Naive thymus-derived CD4-positive, alpha-beta T cell (primary cell): ENCODE measurements at regions not wholly inside any gene's neighbourhood (a gene's known extent, or its start where the extent isn't known, plus 50 kb on each side); places are given as distances from the start of the nearest gene placed in this dataset.
"Not testable (repeated sequence)": the region's sequence is repeated elsewhere in the genome, so short reads cannot be mapped to it uniquely, and the experiment has no call there.

Source experiments
- ATAC-seq: fragments of 150-1000 bp; cut with Tn5 transposase; 2 replicates; pipeline ENCODE4 v1.10.0; 2021; ENCODE audit warnings: mild to moderate bottlenecking, moderate library complexity
- CTCF ChIA-PET: fragments of 350-600 bp; sonication (Branson Sonifier 250); formaldehyde crosslinking; loops from one replicate; lab custom pipeline; 2021; ENCODE audit warnings: antibody characterized with exemption; lab: Charles Lee
- POLR2A ChIA-PET: fragments of 350-600 bp; sonication (Branson Sonifier 250); formaldehyde crosslinking; loops from one replicate; lab custom pipeline; 2021; ENCODE audit warnings: antibody characterized with exemption, inconsistent platforms; lab: Charles Lee
- DNase-seq, 9 donors: peaks; one replicate each; pipeline versions ENCODE4 v3.0.0 to v3.0.0-alpha.2; 2020 to 2022; ENCODE audit warnings: mixed read lengths in 1 of 9
- H3K27ac ChIP-seq: one replicate; pipeline ENCODE4 v1.7.0; 2013; ENCODE audit warnings: mild to moderate bottlenecking, low read depth, low read length, moderate library complexity
- H3K27me3 ChIP-seq, 2 donors: one replicate each; pipeline ENCODE4 v1.7.0; 2013; ENCODE audit warnings: low read length in 2 of 2, mild to moderate bottlenecking in 2 of 2, moderate library complexity in 2 of 2; ENCODE audit not compliant: control insufficient read depth in 2 of 2, insufficient read depth in 2 of 2
- H3K36me3 ChIP-seq, 3 experiments: 1 replicate in 2 of 3; 2 replicates in 1 of 3; pipeline ENCODE4 v1.7.0; 2013; ENCODE audit warnings: low read length in 3 of 3, mild to moderate bottlenecking in 3 of 3, moderate library complexity in 1 of 3; ENCODE audit not compliant: insufficient read depth in 3 of 3, control insufficient read depth in 2 of 3
- H3K4me1 ChIP-seq, 2 donors: one replicate each; pipeline ENCODE4 v1.7.0; 2013; ENCODE audit warnings: low read length in 2 of 2, mild to moderate bottlenecking in 2 of 2, moderate library complexity in 1 of 2; ENCODE audit not compliant: control insufficient read depth in 2 of 2, insufficient read depth in 2 of 2
- H3K4me3 ChIP-seq: 2 replicates; pipeline ENCODE4 v1.7.0; 2013; ENCODE audit warnings: mild to moderate bottlenecking, low read length
- H3K9me3 ChIP-seq, 3 experiments: 1 replicate in 2 of 3; 2 replicates in 1 of 3; pipeline ENCODE4 v1.7.0; 2013; ENCODE audit warnings: low read length in 3 of 3; ENCODE audit not compliant: control insufficient read depth in 2 of 3
- H3K27ac Mint-ChIP-seq, 9 donors: one replicate each; pipeline ENCODE4 v1.8.0; 2020 to 2022; ENCODE audit warnings: mixed read lengths in 9 of 9, mild to moderate bottlenecking in 8 of 9, moderate library complexity in 5 of 9, inconsistent platforms in 2 of 9
- H3K27me3 Mint-ChIP-seq, 5 donors: one replicate each; pipeline ENCODE4 v1.8.0; 2021 to 2022; ENCODE audit warnings: mixed read lengths in 5 of 5, mild to moderate bottlenecking in 1 of 5
- H3K36me3 Mint-ChIP-seq, 5 donors: one replicate each; pipeline ENCODE4 v1.8.0; 2020 to 2022; ENCODE audit warnings: mixed read lengths in 5 of 5, mild to moderate bottlenecking in 3 of 5, inconsistent platforms in 1 of 5
- H3K4me1 Mint-ChIP-seq, 7 donors: one replicate each; pipeline ENCODE4 v1.8.0; 2020 to 2022; ENCODE audit warnings: mixed read lengths in 7 of 7, mild to moderate bottlenecking in 3 of 7, inconsistent platforms in 1 of 7
- H3K4me3 Mint-ChIP-seq, 10 donors: one replicate each; pipeline ENCODE4 v1.8.0; 2020 to 2022; ENCODE audit warnings: mild to moderate bottlenecking in 10 of 10, mixed read lengths in 10 of 10, moderate library complexity in 6 of 10, inconsistent platforms in 2 of 10
- H3K9me3 Mint-ChIP-seq, 11 donors: one replicate each; pipeline ENCODE4 v1.8.0; 2020 to 2022; ENCODE audit warnings: mixed read lengths in 11 of 11, mild to moderate bottlenecking in 4 of 11, inconsistent platforms in 1 of 11, moderate library complexity in 1 of 11
- intact Hi-C, 2 donors: fragments of 100-400 bp; cut with micrococcal nuclease; formaldehyde crosslinking; loops; one replicate each; pipeline ENCODE4 v1.15.1; 2023

GRCh38 chr13:18943273-18943672, 238.4 kb downstream of the TUBA3C start:
- H3K4me1 ChIP-seq, result no peaks in the 10 kb centered on the region
- no peaks in the 10 kb centered on the region for H3K36me3 Mint-ChIP-seq
- H3K36me3 ChIP-seq, result no peaks in the 10 kb centered on the region
- no peak for ATAC-seq
- H3K4me3 ChIP-seq, result no peak overlapping the region
- H3K4me1 Mint-ChIP-seq, result no peaks in the 10 kb centered on the region
- H3K9me3 Mint-ChIP-seq, result peaks cover 0 to 3% (median 0%) of the 10 kb centered on the region in 11 donors
- H3K27me3 ChIP-seq, result no peaks in the 10 kb centered on the region
- H3K4me3 Mint-ChIP-seq, result no peak overlapping the region
- DNase-seq, result no peak
- intact Hi-C loops, result no loop called here
- no peak overlapping the region for H3K27ac Mint-ChIP-seq
- H3K27me3 Mint-ChIP-seq, result peaks cover 0 to under 1% (median 0%) of the 10 kb centered on the region in 5 donors
- ChIA-PET POLR2A (no interaction called here), CTCF (no interaction called here)
- no peaks in the 10 kb centered on the region for H3K9me3 ChIP-seq
- H3K27ac ChIP-seq, result no peak overlapping the region

- no peak for DNase-seq
- no peak overlapping the region for H3K27ac ChIP-seq
- H3K27me3 Mint-ChIP-seq, result peaks cover 0 to 25% (median 5%) of the 10 kb centered on the region in 5 donors
- H3K9me3 ChIP-seq, result no peaks in the 10 kb centered on the region
- no peaks in the 10 kb centered on the region for H3K36me3 Mint-ChIP-seq
- H3K4me1 ChIP-seq, result no peaks in the 10 kb centered on the region
- no peaks in the 10 kb centered on the region for H3K27me3 ChIP-seq
- no peaks in the 10 kb centered on the region for H3K4me1 Mint-ChIP-seq
- no peak overlapping the region for H3K27ac Mint-ChIP-seq
- peaks cover 0 to 4% (median 0%) of the 10 kb centered on the region in 11 donors for H3K9me3 Mint-ChIP-seq
- no peak overlapping the region for H3K4me3 Mint-ChIP-seq
- no peak for ATAC-seq
- no peaks in the 10 kb centered on the region for H3K36me3 ChIP-seq
- H3K4me3 ChIP-seq, result no peak overlapping the region
- CTCF ChIA-PET, result no interaction called here
- intact Hi-C loops, result no loop called here
- POLR2A ChIA-PET, result no interaction called here
These were observed 245.5 kb downstream of the TUBA3C start for GRCh38 chr13:18936104-18936503.

GRCh38 chr13:18921063-18921462, 260.6 kb downstream of the TUBA3C start:
- Histone ChIP-seq H3K27ac (no peak overlapping the region), H3K9me3 (no peaks in the 10 kb centered on the region), H3K4me1 (no peaks in the 10 kb centered on the region), H3K36me3 (no peaks in the 10 kb centered on the region), H3K27me3 (no peaks in the 10 kb centered on the region), H3K4me3 (no peak overlapping the region)
- Mint-ChIP-seq H3K27ac (peak overlapping the region in 1 of 9 donors; percentile 11), H3K4me3 (no peak overlapping the region), H3K36me3 (no peaks in the 10 kb centered on the region), H3K27me3 (peaks cover 0 to 11% (median 5%) of the 10 kb centered on the region in 5 donors), H3K9me3 (no peaks in the 10 kb centered on the region), H3K4me1 (no peaks in the 10 kb centered on the region)
- no peak for ATAC-seq
- CTCF ChIA-PET, result interaction anchor here (0.6 kb wide), 1 partner anchor 20 kb away, joined by 4 read pairs; no protein-coding TSS in a partner anchor
- intact Hi-C loops, result no loop called here
- POLR2A ChIA-PET, result no interaction called here
- DNase-seq, result no peak

GRCh38 chr13:18905096-18905495, 276.5 kb downstream of the TUBA3C start:
- H3K36me3 ChIP-seq, H3K4me3 ChIP-seq, H3K4me1 Mint-ChIP-seq, H3K27me3 Mint-ChIP-seq, H3K9me3 ChIP-seq, H3K36me3 Mint-ChIP-seq, POLR2A ChIA-PET, H3K27ac ChIP-seq, H3K4me1 ChIP-seq, H3K27me3 ChIP-seq, DNase-seq, H3K27ac Mint-ChIP-seq, intact Hi-C loops, CTCF ChIA-PET, ATAC-seq: not testable (repeated sequence)
- peak overlapping the region in 1 of 10 donors; percentile 25 for H3K4me3 Mint-ChIP-seq
- peaks cover 7 to 39% (median 25%) of the 10 kb centered on the region in 11 donors for H3K9me3 Mint-ChIP-seq

GRCh38 chr13:18895411-18895810, 286.2 kb downstream of the TUBA3C start:
- H3K4me3 ChIP-seq, H3K9me3 Mint-ChIP-seq, CTCF ChIA-PET, POLR2A ChIA-PET, H3K4me1 Mint-ChIP-seq, H3K4me1 ChIP-seq, H3K27me3 ChIP-seq, H3K27me3 Mint-ChIP-seq, H3K4me3 Mint-ChIP-seq, H3K27ac Mint-ChIP-seq, intact Hi-C loops, H3K36me3 Mint-ChIP-seq, H3K36me3 ChIP-seq, ATAC-seq, H3K27ac ChIP-seq, H3K9me3 ChIP-seq, DNase-seq: not testable (repeated sequence)

GRCh38 chr13:18891242-18891641, 290.4 kb downstream of the TUBA3C start:
- H3K36me3 Mint-ChIP-seq, intact Hi-C loops: not testable (repeated sequence)

GRCh38 chr13:18874875-18875789, 306.5 kb downstream of the TUBA3C start:
- H3K27ac ChIP-seq, H3K4me3 ChIP-seq, H3K36me3 ChIP-seq, ATAC-seq, H3K27ac Mint-ChIP-seq, intact Hi-C loops, H3K36me3 Mint-ChIP-seq, H3K27me3 ChIP-seq, CTCF ChIA-PET, POLR2A ChIA-PET, H3K4me1 ChIP-seq, H3K9me3 ChIP-seq, H3K4me1 Mint-ChIP-seq: not testable (repeated sequence)
- peak in 4 of 9 donors; percentile 4 to 14 (median 8) for DNase-seq
- Mint-ChIP-seq H3K27me3 (peaks cover 0 to 21% (median 13%) of the 10 kb centered on the region in 5 donors), H3K4me3 (peak overlapping the region in 3 of 10 donors; percentile 18 to 72 (median 21)), H3K9me3 (peaks cover 0 to 22% (median 2%) of the 10 kb centered on the region in 11 donors)

More at GRCh38 chr13:18891242-18891641, 290.4 kb downstream of the TUBA3C start:
- H3K9me3 Mint-ChIP-seq, POLR2A ChIA-PET, ATAC-seq, H3K4me3 Mint-ChIP-seq, CTCF ChIA-PET, H3K27ac Mint-ChIP-seq, H3K27me3 ChIP-seq, H3K4me1 ChIP-seq, H3K27me3 Mint-ChIP-seq, DNase-seq, H3K9me3 ChIP-seq, H3K4me1 Mint-ChIP-seq, H3K4me3 ChIP-seq, H3K36me3 ChIP-seq, H3K27ac ChIP-seq: not testable (repeated sequence)
